ENCODE measurements at regions not wholly inside any gene's neighbourhood (a gene's known extent, or its start where the extent isn't known, plus 50 kb on each side); places are given as distances from the start of the nearest gene placed in this dataset.
"Not testable (repeated sequence)": the region's sequence is repeated elsewhere in the genome, so short reads cannot be mapped to it uniquely, and the experiment has no call there.

DNA sequence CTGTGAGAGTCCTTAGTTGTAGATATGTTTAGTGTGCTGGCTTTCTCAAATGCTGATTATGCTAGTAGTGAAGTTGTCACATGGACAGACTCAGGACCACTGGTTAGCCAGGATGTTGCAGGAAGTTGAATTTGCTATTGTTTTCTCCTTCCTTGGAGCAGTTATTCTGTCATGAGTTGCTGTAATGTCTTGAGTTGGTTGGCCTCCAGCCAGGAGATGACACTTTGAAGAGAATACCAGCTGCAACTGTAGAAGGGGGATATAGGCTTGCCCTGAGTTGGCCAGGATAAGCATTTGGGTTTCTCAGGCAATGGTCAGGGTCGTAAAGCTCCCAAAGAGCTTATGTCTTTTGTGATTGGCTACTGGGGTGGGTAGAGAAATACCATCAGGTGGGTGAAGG, 206.7 kb downstream of the ZNF621 start:
- FAIRE-seq: no peak
- no peak for TF ChIP-seq POLR2A (IDR thresholded peaks at IDR 0.05; ENCODE audit: low read depth, low read length)
- no peak for DNase-seq (ENCODE audit: insufficient read length, low spot score)

DNA sequence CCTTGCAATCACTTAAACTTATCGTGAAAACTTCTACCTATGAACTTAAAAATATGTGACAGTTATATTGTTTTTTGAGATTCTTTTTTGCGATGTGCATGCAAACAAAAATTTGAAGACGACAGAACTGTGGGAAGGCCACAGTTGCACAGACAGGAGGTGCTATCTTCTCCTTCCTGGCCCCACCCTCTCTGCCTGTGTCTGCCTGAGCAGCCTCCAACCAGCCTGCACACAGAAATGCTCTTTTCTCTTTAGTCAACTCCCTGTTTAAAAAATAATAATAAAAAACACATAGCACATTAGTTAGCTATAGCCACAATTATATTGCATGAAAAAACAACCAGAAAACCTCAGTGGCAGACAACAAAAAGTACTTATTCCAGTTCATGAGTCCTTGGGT, 212.2 kb downstream of the ZNF621 start:
- FAIRE-seq (no peak), DNase-seq (ENCODE audit: insufficient read length, low spot score) (no peak)
- TF ChIP-seq POLR2A (IDR thresholded peaks at IDR 0.05; ENCODE audit: low read depth, low read length): no peak

DNA sequence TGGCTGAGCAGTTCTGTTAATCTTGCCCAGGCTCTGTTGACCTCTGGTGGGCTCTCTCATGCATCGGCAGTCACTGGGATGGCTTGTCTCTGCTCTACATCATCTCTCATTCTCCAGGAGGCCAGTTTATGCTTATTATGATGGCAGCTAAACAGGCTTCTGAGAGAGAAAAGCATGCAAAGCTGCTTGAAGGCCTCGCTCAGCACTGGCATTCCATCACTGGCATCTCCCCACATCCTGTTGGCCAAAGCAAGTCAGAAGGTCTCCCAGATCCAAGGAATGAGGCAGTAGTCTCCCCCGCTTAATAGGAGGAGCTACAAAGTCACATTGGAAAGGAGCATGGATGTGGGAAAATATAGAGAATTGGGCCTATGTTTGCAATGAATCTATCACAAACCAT, 212.6 kb downstream of the ZNF621 start:
- TF ChIP-seq POLR2A (IDR thresholded peaks at IDR 0.05; ENCODE audit: low read depth, low read length): no peak
- DNase-seq (ENCODE audit: insufficient read length, low spot score) (no peak), FAIRE-seq (no peak)

DNA sequence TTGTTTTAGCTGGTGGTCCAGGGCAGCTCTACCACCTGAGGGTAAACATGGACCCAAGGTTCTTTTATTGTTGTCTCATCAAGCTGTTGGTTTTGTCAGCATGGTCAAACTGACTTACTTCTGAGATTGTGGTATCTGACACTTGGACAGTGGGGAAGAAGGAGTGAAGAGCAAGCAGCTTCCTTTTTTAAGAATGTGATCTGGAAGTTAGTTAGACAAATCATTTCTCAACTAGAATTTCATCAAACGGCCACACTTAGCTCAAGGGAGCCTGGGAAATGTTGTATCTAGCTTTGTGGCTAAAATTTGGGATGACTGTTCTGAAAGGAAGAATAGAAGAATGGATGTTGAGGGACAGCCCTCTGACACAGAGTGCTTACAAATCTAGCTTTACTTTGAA, 215.2 kb downstream of the ZNF621 start:
- no peak for FAIRE-seq

DNA sequence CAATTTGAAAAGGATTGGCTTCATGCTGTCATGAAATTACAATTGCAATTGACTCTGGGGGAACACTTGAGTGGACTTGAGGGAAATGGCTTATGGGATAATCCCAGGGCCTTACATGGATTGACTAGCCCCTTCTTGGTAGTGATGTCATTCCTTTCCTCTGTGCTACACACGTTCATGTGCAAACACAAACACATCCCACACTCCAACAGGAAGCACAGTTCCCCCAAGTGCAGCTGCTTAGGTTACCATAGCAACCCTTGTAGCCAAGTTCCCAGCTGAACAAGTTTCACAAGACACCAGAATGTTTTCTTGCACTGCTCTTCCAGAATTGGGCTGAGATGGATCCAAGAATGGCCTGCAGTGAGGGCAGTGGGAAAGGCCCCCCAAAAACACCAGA, 217.0 kb downstream of the ZNF621 start:
- FAIRE-seq (no peak), DNase-seq (ENCODE audit: insufficient read length, low spot score) (no peak)
- TF ChIP-seq POLR2A (IDR thresholded peaks at IDR 0.05; ENCODE audit: low read depth, low read length): no peak

More for the DNA sequence above, 215.2 kb downstream of the ZNF621 start:
- TF ChIP-seq POLR2A (IDR thresholded peaks at IDR 0.05; ENCODE audit: low read depth, low read length): no peak
- DNase-seq (ENCODE audit: insufficient read length, low spot score): no peak

DNA sequence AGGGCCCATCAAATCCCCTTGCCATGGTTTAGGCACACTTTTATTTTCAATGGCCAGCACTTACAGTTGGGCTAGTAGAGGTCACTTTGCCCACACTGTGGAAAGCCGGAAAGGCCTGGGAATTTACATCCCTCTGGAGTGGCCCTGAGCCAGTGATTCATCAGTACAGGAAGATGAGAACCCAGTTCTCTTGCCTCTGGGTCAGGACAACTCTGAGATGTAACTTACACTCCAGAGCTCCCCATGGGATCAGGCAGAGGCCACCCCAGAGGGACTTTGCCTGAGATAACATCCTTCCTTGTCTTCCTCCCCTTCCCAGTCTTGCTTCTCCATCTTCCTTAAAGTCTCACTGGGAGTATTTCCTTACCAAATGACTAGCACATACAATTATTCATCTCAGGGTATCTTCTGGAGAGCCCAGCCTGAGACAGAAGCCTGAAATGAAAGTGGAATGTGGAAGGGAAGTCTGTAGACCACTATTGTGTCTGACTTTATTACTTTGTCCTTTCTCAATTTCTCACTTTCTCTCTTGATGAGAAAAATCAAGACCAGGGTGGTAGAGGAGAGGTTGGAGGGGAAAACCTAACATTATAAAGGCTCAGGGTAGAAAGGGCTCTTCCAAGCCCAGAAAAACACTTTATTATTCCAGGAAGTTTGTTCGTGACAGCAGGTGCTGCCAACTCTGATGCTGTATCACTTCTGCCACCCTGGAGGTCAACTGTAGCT, 220.8 kb downstream of the ZNF621 start:
- DNase-seq (ENCODE audit: insufficient read length, low spot score) (no peak), FAIRE-seq (peak; percentile 11)
- TF ChIP-seq POLR2A (IDR thresholded peaks at IDR 0.05; ENCODE audit: low read depth, low read length): no peak

DNA sequence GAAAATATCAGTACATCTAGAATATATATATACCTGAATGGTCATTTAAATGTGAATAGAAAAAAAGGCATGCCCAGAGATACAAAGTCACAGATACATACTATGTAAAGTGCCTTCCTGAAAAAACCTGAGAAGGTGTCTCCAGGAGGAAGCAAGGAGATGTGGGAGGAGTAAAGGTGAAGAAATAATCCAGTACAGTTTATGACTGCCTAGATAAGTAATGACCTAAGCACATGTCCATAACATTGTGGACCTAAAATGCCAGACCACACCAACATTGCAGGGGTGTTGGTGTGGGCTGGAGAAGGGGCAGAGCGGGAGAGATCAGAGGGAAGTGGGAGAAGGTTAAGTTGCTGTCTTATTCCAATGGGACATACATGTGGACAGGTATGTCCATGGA, 226.9 kb downstream of the ZNF621 start:
- no peak for DNase-seq (ENCODE audit: insufficient read length, low spot score)

DNA sequence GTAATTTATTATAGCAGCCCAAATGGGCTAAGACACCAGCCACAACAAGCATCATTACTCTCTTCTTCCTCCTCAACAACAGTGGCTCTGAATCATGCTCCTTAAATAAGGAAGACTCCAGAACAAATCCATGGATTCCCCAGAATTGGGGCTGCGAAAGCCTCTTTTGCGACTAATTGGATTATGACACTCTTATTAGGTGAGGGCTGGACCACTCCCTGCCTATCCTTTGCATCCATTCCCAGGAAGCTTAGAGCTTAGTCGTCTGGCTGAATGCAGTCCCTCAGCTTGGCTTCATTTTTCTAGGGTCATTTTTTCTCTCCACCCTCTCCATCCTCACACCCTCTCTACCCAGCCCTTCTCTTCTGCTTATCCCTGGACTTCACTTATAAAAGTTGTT, 227.7 kb downstream of the ZNF621 start:
- DNase-seq (ENCODE audit: insufficient read length, low spot score) (no peak), FAIRE-seq (no peak)
- TF ChIP-seq POLR2A (IDR thresholded peaks at IDR 0.05; ENCODE audit: low read depth, low read length): no peak

More for the DNA sequence above, 226.9 kb downstream of the ZNF621 start:
- TF ChIP-seq POLR2A (IDR thresholded peaks at IDR 0.05; ENCODE audit: low read depth, low read length): no peak
- FAIRE-seq: no peak

DNA sequence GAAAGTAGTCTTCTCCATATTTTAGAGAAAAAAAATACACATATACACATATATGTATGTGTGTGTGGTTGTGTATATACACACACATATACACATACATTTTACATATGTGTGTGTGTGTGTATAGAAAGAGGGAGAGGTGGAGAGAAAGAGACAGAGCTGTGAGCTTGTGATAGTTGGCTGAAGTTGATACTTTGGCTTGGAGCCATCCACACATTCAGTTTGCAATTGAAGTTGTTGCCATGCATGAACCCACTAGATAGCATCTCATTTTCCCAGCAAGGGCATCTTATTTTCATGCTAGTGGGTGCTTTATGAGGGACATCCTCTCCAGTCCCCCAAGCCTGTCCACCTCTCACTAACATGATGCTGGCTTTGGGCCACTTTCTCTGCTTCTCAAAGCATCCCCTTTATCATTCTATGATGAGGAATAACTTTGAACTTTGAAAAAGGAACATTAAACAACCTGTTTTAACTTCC, 228.6 kb downstream of the ZNF621 start:
- DNase-seq (ENCODE audit: insufficient read length, low spot score) (no peak), FAIRE-seq (no peak)
- no peak for TF ChIP-seq POLR2A (IDR thresholded peaks at IDR 0.05; ENCODE audit: low read depth, low read length)

DNA sequence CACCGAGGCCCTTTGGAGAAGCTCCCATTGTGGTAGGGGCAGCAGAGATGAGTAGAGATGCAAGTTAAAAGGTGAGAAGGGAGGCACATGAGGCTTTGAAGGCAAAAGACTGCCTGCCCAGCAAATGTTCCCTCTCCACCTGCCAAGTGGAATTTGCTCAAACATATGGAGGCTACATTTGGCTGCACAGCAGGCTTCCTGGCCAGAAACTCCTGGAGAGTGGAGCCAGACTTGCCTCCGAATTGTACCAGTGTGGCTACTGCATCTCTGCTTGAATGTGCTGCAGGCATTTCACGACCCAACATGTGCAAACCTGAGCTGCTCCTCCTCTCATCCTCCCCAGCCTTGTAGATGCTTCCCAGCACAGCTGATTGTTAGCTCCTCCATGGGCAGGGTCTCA, 229.2 kb downstream of the ZNF621 start:
- no peak for FAIRE-seq
- DNase-seq (ENCODE audit: insufficient read length, low spot score): no peak
- TF ChIP-seq POLR2A (IDR thresholded peaks at IDR 0.05; ENCODE audit: low read depth, low read length): no peak

DNA sequence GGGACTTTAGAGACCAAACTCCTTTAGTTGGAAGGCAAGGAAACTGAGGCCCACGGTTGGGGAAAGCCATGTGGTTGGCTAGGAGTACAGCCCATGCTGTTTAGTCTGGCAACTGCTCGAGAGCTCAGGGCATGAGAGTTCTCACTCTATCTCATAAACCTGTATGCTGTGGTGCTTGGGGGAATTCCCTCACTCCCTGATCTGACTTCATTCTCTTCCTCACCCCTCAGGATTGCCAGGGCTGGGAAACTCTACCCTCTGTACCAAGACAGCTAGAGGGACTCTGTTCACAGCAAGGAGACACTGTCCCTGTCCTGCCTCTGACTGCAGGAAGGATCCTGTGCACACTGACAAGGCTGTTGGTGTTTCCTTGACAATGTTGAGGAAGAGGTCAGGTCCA, 230.2 kb downstream of the ZNF621 start:
- no peak for TF ChIP-seq POLR2A (IDR thresholded peaks at IDR 0.05; ENCODE audit: low read depth, low read length)
- DNase-seq (ENCODE audit: insufficient read length, low spot score) (no peak), FAIRE-seq (no peak)

DNA sequence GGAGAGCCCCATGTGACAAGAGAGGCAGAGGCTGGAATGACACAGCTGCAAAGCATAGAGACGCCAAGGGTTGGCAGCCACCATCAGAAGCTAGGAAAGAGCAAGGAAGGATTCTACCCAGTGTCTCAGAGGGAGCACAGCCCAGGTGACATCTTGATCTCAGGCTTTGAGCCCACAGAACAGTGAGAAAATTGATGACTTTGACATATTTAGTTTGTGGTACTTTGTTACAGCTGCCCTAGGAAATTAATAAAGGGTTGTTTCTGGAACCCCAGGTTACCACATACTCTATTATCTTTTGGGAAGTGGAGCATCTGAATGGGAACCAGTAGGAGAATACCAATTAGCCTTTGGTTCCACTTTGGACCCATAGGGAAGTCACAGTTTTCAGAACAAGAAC, 231.7 kb downstream of the ZNF621 start:
- FAIRE-seq: no peak
- DNase-seq (ENCODE audit: insufficient read length, low spot score): no peak
- TF ChIP-seq POLR2A (IDR thresholded peaks at IDR 0.05; ENCODE audit: low read depth, low read length): no peak

DNA sequence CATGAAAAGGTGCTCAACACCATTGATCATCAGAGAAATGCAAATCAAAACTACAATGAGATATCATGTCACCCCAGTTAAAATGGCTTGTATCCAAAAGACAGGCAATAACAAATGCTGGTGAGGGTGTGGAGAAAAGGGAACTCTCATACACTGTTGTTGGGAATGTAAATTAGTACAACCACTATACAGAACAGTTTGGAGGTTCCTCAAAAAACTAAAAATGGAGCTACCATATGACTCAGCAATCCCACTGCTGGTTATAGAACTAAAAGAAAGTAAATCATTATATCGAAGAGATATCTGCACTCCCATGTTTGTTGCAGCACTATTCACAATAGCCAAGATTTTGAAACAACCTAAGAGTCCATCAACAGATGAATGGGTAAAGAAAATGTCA, 238.0 kb downstream of the ZNF621 start:
- DNase-seq (ENCODE audit: insufficient read length, low spot score); FAIRE-seq: not testable (repeated sequence)

DNA sequence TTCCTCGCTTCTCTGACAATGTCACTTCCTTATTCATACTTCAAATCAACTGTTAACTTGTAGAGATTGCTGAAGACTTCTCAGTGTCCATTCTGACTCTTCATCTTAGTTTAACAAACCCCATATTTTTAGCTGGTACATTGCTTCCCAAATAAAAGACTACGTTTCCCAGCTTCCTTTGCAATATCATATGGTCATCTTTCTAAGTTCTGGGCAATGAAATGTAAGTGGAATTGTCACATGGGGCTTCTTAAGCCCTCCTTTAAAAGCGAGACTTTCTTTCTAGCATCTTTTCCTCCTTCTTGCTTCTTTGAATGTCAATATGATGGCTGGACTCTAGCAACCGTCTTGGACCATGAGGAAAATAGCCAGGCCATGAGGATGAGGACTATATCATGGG, 239.0 kb downstream of the ZNF621 start:
- no peak for FAIRE-seq
- TF ChIP-seq POLR2A (IDR thresholded peaks at IDR 0.05; ENCODE audit: low read depth, low read length): no peak
- DNase-seq (ENCODE audit: insufficient read length, low spot score): no peak

DNA sequence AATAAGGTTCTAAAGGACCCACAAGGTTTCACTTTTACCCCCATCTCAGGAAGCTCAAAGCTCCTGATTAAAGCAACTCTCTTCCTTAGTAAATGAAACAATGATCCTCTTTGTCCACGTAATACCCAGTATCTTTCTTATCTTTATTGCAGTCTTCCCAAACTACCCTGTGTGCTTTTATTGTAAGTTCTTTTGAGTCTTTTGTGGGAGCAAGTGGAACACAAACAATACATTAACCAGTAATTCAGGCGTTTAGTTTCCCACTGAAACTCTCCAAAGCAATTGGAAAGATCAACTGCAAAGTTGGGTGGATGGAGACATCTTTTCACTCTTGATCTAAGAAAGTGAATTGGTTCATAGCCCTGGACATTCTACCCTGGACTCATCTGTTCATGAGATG, 240.0 kb downstream of the ZNF621 start:
- FAIRE-seq (no peak), DNase-seq (ENCODE audit: insufficient read length, low spot score) (no peak)
- TF ChIP-seq POLR2A (IDR thresholded peaks at IDR 0.05; ENCODE audit: low read depth, low read length): no peak

DNA sequence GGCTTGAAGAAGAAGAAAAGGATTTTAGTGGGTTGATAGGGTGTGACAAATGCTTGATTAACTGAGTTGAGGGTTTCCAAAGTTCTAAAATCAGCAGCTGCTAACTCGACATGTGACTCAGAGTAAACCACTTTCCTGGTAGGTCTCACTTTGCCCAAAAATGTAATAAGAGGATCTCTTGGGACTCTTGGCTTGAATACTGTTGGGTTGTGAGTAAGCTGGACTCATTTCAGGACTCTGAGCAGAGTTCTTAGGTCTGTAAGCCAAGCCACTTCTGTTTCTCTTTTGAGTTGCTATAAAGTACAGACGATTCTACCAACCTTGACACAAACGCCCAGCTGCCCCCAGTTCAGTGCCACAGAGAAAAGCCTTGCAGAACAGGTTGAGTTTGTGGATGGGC, 241.1 kb downstream of the ZNF621 start:
- FAIRE-seq (no peak), DNase-seq (ENCODE audit: insufficient read length, low spot score) (no peak)
- TF ChIP-seq POLR2A (IDR thresholded peaks at IDR 0.05; ENCODE audit: low read depth, low read length): no peak
